Omental fat pad (tissue), 3 donors: ENCODE measurements at regions not wholly inside any gene's neighbourhood (a gene's known extent, or its start where the extent isn't known, plus 50 kb on each side); places are given as distances from the start of the nearest gene placed in this dataset.

Experiments used
- ATAC-seq: fragments of 150-250 bp; one replicate; pipeline ENCODE4 v1.9.1; 2016; ENCODE audit warnings: mild to moderate bottlenecking, moderate library complexity; ENCODE audit not compliant: low FRiP score
- DNase-seq: peaks from one replicate; pipeline ENCODE4 v3.0.0-alpha.2; 2019; ENCODE audit warnings: low spot score
- CTCF ChIP-seq, 3 donors: fragments of 450-650 bp; IDR thresholded peaks; one replicate each; pipeline ENCODE4 v1.5.1; 2016 to 2017; ENCODE audit warnings: antibody characterized with exemption in 3 of 3, mild to moderate bottlenecking in 3 of 3, moderate library complexity in 2 of 3

GRCh38 chr21:38949070-38949380, 143.3 kb downstream of the ETS2 start:
- DNase-seq: no peak
- ATAC-seq: no peak
- no peak for TF ChIP-seq CTCF (IDR thresholded peaks at IDR 0.05)

DNA sequence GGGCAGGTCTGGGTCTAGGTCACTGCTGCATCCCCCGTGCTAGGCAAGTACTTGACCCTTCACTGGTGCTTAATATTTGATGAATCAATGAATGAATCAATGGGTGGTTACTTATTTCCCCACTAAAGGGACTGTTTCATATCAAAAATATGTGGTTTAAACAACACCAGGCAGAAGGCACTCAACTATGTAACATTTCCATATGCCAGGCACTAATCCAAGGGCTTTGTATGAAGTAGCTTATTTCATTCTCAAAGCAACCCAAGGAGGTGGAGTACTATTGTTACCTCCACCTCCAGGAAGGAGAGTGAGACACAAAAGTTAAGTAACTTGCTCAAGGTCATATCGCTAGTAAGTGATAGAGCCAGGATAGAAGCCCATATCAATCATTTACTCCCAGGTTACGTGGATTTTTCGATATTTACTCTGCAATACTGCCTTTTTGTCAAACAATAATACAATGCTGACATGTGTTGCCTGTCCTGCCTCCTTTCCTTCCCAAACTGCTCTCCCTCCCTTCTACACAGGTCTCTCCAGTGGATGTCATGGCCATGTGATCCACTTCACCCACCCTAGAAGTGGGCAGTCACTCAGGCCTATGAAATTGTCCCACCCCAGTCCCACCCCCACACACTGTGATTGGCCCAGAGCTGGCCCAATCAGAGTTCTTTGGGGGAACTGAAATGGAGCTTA, 142.8 kb downstream of the ETS2 start:
- no peak for TF ChIP-seq CTCF (IDR thresholded peaks at IDR 0.05)
- no peak for ATAC-seq
- DNase-seq: no peak

DNA sequence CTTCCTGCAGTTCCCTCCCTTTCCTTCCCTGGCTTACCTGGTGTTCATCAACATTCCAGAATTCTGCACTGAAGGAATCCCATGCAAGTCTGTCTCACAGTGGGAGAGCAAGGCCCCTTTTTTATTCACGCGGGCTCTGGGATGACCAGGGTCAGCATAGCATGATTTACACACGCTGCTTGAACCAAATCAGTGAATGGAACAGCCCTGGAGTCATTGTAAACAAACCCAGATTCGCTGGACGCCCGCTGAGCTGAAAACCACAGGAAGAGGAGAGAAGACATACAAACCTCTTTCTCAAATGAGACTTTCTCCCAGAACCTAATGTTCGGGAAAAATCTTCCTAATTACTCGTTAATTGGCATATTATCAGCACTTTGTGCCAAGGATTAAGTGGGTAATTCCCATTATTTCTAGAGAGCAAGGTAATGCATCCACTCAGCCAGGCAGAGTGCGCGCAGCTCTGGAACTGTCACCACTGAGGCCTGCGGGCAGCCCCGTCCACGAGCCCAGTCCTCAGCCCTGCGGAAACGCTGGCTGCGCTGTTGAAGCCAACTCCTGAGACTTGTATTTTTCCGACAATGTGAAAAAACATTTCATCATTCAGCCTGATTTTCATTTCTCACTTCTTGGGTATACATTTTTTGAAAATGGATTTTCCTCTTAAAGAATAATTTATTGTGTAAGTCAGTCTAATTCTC, 140.0 kb downstream of the ETS2 start:
- ATAC-seq (no peak), DNase-seq (no peak)
- no peak for TF ChIP-seq CTCF (IDR thresholded peaks at IDR 0.05)

DNA sequence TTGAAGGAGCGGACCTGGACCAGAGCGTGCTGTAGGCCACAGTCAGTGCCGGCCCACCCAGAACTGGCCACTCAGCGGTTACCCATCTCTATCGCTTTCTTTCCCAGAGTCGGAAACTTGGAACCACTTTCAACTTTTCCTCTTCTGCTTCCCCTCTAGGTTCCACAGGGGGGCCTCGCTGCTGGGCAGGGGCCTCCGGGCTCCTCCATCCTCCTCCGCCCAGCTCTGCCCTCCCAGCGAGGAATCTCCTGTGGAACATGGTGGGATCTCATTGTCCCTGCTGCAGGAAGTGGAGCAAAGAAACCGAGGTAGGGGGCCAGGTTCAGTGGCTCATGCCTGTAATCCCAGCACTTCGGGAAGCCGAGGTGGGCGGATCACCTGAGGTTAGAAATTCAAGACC, 139.2 kb downstream of the ETS2 start:
- no peak for TF ChIP-seq CTCF (IDR thresholded peaks at IDR 0.05)
- no peak for ATAC-seq
- DNase-seq: no peak

DNA sequence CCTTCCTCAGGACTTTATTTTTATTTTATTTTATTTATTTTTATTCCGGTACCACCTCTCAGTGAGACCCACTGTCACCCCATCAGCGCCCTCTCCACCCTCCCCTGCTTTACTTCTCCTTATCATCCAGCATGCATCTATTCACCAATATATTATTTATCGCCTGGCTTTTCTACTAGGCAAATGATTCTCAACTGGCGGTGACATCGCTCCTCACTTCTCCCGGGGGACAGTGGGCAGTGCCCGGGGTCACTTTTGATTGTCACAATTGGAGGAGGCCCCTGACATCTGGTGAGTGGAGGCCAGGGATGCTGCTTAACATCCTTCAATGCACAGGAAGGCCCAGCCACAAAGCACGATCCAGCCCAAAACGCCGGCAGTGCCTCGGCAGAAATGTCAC, 138.7 kb downstream of the ETS2 start:
- no peak for DNase-seq
- no peak for TF ChIP-seq CTCF (IDR thresholded peaks at IDR 0.05)
- no peak for ATAC-seq

DNA sequence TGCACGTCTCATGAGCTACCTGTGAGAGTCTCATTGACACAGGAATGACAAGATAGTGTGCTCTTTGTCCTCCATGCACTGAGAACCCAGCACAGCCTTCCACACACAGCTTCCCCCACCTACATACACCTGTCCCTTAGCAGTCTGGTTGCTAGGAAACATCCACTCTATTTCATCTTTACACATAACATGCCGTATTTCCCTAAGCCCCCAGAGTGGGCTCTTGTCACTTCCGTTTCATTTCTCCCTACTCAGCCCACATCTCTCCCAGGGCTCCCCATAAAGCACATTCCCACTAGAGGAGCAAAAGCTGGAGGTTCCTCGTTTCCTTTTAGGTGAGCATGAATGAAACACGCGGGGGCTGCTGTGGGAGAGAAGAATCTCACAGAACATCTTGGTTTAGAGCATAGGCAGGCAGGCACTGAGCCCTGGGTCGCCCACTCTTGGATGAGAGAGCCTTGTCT, 137.1 kb downstream of the ETS2 start:
- DNase-seq (no peak), ATAC-seq (no peak)
- TF ChIP-seq CTCF (IDR thresholded peaks at IDR 0.05): no peak

- ATAC-seq: no peak
- no peak for TF ChIP-seq CTCF (IDR thresholded peaks at IDR 0.05)
- no peak for DNase-seq
These were observed 133.0 kb downstream of the ETS2 start for GRCh38 chr21:38938769-38939168.
